ACHN (cell line): ENCODE measurements at regions not wholly inside any gene's neighbourhood (a gene's known extent, or its start where the extent isn't known, plus 50 kb on each side); places are given as distances from the start of the nearest gene placed in this dataset.

Experiments used
- DNase-seq: peaks from one replicate; pipeline ENCODE4 v3.0.0-alpha.2; 2015
- in situ Hi-C: cut with HindIII; loops from 2 replicates; pipeline ENCODE4 v1.10.0; 2017; ENCODE audit warnings: low sequenced_read_pairs, low pct_ligation_motif_present, low pct_unique_long_range_greater_than_20kb

DNA sequence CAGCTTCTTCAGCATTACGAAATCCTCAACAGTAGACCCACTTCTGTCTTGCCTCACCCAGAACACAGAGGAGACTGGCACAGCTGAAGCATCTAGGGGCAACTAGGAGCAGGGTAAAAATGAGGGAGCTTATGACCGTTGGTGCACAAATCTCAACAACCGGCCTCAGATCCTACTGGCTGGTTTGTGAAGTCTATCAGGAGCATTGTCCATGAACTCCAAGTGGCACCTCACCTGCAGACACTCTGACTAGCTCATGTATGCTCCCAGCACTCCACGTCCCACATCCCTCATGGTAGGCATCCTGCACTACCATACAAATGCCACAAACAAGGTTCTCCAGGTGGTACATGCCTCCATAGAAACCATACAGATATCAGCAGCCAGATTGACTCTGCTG lies 163.1 kb downstream of the TLE3 start:
- DNase-seq: no peak
- in situ Hi-C loops: no loop called here

DNA sequence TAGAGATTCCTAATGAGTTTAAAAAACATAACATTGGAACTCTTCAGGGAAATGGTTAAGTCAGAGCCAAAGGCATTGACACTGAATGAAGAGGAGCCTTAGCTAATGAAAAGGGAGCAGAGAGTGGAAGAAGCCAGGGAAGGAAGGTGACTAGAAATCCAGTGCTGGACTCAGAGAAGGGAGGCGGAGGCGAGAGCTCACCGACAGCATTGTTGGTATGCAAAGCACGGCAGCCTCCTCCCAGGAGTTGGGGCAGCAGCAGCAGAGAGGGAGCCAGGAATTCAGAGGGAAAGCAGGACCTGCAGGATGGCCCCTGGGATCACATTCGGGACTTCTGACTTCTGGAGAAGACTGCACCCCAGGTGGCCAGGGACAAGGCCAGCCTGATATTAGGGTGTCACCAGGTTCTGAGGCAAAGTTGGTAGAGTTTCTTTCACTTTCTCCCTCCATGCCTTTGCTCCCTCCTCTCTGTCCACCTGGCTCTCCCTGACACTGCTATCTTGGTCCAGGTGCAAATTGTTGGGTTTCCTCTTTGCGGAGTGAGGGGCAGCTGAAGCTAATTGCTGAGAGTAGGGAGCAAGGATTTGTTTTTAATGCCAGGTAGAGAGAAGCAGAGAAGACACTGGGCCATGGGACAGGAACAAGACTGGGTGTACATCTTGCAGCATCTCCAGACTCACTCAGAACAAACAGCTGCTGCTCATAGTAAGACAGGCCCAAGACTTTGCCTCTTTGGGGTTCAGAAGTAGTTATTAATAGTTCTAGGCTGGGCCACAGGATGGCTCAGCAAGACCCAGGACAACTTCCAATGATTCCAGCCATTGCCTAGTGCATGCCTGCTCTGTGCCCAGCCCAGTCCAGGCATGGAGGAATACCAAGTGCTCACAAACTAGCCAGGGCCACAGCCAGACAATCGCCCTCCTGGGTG lies 157.9 kb downstream of the TLE3 start:
- in situ Hi-C loops: no loop called here
- DNase-seq: no peak

DNA sequence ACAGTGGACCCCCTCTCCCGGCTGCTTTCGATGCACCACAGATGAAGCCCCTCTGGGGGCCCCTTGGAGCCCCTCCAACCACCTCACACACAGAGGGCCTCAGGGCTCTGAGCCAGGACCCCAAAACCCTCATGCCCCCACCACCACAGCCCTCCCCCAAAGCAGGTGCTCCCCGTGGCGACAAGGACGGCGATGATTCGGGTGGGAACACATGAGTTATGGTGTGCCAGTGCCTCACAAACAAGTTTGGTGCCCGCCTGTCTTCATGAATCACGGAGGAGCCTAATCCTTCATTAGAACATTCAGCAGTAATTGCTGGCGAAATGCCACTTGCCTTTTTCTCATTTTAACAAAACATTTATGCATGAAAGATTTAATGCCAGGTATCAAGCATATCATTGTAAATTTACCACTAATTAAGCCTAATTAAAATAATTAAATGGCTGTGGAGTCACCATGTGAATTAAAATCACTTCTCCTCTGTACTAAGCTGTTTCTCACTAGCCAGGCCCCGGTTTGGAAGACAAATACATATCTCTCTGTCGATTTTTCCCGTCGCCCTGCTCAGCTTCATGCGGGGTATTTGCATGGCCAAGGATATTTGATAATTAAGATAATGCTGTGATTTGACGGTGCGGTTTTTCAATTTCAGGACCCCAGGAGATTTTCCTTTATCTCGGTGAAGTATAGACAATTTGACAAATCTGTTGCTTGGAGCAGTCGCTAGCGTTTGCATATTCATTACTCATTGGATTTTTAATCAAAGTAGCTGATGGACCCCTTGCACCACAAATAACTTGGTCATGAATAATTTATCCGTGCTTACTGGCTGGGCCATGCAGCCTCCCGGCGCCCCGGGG lies 157.0 kb downstream of the TLE3 start:
- DNase-seq: no peak
- in situ Hi-C loops: no loop called here

DNA sequence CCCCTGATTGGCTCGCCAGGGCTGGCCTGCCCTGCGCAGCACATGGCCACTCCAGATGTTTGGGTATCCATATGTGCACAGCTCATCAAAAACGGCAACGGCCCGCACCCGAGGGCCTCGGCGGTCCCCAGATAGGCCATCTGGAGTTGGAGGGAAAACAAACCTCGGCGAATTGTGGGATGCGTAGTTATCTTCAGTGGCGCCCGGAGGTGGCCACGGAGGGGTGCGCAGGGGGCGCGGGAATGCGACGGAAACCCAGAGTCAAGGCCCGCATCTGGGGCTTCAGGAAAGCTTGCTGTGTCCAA lies 156.5 kb downstream of the TLE3 start:
- DNase-seq: no peak
- in situ Hi-C loops: no loop called here

DNA sequence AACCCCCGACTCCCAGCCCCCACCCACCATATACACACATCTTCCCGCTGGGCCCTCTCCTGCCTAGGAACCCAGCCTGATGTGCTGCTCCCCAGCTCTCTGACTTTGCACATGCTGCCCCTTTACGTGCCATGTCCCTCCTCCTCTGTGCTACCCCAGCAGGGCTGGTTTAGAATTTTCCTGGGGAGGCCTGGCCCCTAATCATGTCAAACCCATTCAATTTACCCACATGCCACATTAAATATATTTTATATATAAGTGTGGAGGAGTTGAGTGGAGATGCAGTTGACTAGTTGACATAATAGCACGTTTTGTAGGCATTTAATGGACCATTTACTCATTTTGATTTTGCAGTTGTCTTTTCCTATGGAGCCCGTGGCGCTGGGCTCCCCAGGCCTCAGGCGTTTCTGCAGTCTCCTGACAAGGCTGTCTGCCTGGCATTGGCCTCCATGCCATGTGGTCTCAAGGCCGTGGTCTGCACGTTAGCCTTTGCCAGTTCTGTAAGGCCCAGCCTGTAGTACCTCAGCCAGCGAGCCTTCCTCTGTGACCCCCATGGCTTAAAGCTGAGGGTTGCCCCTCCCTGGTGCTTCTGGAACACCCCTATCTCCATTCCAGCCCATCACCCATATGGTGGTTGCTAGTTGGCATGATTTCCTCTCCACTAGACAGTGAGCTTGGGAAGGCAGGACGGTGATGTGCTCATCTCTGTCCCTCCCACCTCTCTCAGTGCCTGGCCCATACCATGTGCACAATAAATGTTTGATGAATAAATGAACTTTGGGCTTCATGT lies 155.8 kb downstream of the TLE3 start:
- in situ Hi-C loops: no loop called here

DNA sequence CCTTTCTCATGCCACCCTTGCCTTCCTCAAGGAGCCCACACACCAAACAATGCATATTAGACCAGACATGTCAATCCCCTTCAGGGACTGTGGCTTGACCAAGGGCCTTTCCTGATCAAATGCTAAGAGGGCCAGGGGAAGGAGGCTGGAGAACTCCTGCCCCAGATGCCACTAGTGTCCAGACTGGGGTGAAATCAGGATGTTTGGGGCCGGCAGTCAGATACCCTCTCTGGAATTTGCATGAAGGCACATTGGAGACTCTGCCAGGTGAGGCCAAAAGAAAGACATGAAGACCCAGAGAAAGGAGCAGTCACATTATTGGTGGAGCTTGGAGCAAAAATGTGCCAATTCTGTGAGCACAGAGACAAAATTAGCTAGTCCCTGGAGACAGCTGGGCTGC lies 154.1 kb downstream of the TLE3 start:
- in situ Hi-C loops: no loop called here
- DNase-seq: no peak

More for the DNA sequence above, 155.8 kb downstream of the TLE3 start:
- DNase-seq: no peak

DNA sequence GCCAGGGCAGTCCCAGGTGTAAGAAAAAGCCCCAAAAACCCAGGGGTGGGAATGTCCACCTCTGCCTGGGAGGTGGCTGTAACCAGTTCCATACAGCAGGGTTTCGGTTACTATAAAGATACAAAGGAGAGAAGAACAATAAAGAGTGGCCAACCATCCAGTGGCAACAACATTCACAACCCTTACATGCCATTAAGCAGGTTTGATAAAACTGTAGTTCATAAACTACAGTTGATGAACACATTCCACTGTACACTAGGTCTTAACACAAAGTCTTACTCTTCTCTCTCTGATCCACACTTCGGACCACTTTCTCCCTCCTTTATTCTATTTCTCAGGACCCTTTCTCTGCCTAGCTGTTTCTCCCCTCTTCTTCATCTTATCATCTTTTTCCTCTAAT lies 152.0 kb downstream of the TLE3 start:
- DNase-seq: no peak
- in situ Hi-C loops: no loop called here

DNA sequence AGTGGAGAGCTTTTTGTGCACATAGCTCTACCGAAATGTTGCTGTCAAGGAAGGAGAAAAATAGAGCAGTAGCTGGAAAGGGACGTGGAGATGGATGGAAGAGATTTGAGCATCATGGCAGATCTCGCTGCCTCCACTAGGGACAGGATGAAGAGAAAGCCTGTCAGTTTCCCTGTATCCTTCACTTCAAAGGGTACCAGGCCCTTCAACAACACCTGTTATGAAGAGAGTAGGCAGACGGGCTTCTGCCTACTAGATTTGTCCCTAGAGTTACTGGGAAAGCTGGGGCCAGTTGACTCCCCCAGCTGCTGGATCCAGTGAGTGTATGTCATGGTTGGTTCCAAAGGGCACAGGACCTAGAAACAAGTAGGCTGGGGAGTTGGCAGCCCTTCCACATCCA lies 150.8 kb downstream of the TLE3 start:
- no peak for DNase-seq
- in situ Hi-C loops: no loop called here

DNA sequence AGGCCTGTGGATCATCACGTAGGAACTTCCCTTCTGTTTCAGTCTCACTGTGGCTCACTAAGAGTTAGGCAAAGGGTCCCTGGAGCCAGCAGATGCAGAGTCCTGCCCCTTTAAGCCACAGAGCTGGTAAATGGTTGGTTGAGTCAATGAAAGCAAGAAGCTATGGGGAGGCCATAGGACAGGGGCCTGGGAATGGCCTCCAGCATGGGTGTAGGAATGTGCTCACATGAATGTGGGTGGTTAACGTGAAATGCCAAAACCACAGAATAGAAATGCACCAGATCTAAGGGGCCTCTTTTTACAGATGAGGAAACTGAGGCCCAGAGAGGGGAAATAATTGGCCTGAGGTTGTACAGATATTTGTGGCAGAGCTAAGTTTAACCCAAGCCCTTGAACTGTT lies 150.3 kb downstream of the TLE3 start:
- DNase-seq: no peak
- in situ Hi-C loops: no loop called here

DNA sequence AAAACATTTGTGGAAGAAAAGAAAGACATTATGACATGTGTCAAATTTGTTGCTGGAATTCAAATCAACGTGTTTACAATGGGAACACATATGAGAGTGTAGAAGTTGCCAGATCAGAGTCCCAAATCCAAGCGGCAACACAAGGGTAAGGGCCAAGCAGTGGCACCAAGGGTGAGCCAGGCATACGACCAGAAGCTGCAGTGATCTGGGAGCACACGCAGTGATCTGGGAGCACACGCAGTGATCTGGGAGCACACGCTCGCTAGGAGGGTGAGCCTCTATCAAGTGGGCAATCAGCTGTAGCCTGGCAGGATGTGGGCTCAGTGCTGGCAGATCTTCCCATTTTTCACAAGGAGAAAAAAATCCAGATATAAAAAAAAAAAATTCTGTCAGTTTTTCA lies 148.2 kb downstream of the TLE3 start:
- no peak for DNase-seq
- in situ Hi-C loops: no loop called here

DNA sequence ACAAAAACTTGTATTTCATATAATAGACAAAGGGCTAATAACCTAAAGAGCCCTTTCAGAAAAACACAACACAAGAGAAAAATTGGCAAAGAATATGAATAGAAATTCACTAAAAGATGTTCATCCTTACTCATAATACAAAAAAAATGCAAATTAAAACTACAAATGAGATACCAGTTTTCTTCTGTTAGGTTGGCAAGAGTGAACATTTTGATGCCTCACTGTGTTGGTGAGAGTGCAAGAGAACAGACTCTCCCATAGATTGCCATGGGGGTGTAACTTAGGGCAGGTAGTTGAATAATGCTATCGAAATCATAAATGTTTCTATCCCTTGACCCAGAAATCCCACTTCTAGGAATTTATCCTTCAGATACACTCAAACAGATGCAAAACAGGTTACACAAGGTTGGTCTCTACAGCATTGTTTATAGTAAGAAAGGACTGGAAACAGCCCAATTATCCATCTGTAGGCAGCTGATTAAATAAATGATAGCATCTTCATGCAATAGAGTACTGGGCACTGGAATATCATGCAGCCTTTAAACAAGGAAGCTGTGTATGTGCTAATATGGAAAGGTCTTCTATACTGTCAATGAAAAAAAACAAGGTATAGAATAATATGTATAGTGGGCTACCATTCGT lies 146.3 kb downstream of the TLE3 start:
- DNase-seq: no peak
- in situ Hi-C loops: no loop called here

DNA sequence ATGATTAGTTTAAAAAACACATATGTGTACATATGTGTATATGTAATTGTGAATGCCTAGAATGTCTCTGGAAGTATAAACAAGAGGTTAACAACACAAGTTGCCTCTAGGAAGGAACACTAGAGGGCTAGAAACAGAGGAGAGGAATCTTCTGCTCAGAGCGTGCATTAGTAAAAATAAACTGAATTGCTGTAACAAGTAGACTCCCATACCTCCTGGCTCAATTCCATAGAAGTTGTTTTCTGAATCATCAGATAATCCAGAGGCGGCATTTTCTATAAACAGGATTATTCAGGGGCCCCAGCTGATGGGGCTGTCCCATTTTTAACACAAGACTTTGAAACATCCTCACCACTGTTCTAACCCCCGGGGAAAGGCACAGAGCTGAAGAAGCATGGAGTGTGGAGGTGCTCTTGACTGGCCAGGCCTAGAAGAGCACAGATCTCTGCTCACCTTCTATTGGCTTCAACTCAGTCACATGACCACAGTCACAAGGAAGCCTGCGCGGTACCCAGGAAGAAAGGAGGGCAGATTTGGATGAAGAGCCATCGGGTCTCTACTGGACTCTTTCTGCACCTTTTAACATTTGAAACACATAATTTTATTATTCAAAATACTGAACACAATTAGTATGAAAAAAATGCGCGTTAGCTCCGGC lies 145.7 kb downstream of the TLE3 start:
- in situ Hi-C loops: no loop called here
- no peak for DNase-seq

DNA sequence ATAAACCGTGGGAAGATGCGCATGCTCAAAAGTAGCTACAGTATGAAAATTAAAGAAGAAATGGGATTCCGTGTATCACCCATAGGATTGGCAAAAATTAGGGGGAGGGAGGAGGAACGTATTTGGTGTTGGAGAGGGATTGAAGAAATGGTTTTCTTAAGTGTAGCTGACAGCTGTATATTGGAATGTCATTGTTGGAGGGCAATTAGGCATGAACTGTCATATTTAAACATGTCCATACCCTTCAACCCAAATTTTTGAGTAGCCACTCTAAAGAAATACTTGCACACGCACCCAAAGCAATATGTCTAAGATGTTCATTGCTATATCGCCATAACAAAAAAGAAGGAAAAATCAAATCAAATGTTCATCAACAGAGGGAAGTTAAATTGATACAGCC lies 144.7 kb downstream of the TLE3 start:
- no peak for DNase-seq
- in situ Hi-C loops: no loop called here

DNA sequence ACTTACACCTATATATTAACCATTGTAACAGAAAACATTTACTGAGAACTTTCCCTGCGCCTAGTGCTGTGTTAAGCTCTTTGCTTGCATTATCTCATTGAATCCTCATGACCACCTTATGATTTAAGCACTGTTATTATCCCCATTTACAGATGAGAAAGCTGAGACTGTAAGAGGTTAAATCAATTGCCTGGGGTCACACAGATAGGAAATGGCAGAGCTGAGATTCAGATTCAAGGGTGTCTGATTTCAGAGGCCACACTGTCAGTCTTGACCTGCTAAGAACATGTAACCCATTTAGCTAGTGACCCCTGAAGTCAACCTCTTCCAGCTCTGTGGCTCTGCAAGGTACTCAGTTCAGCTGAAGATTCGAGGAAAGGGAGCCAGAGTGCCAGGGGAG lies 143.9 kb downstream of the TLE3 start:
- in situ Hi-C loops: no loop called here
- DNase-seq: no peak

DNA sequence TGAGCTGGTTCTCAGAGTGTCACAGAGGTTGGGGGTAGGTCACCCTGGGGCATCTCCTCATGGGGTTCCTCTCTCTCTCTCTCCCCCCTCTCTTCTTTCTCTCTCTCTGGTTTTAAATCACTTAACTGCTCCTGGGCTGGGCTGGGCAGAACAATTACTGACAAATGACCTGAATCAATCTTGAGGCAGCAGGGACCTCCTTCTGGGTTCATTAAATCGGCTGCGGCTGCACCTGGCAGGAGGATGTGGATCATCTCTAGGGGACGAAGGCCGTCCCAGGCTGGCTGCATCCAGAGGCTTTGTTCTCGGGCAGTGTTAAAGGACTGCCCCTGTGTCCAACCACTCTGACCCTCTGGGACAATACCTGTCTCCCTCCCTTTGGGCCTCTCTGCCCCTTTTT lies 143.1 kb downstream of the TLE3 start:
- no peak for DNase-seq
- in situ Hi-C loops: no loop called here

DNA sequence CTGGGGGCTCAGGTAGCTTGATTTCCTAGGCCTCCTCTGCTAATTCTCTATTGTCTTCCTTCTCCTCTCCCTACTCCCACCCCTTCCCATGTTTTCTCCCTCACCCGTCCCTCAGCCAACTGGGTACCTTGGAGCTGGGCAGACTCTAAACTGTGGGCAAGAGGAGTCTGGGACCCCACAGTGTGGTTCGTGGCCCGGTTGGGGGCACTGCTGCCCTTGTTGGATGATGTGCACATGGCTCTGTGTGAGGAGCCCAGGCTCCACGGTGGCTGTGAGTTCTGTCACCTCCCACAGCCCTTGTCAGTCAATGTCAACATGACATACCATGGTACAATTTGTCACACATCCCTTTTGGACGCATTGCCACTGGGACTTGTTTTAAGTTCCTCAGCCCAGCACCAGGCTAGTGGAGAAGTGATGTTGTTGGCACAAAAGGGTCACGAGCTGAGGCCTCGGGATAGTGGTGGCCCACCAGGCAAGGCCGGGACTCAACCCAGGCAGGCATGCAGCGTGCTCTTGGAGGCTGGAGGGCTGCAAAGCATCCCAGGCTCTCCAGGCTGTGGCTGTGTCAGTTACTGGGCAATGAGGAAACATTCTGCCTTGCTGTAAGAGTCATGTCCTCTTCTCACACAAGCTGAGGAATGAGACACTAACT lies 142.3 kb downstream of the TLE3 start:
- in situ Hi-C loops: no loop called here
- no peak for DNase-seq

DNA sequence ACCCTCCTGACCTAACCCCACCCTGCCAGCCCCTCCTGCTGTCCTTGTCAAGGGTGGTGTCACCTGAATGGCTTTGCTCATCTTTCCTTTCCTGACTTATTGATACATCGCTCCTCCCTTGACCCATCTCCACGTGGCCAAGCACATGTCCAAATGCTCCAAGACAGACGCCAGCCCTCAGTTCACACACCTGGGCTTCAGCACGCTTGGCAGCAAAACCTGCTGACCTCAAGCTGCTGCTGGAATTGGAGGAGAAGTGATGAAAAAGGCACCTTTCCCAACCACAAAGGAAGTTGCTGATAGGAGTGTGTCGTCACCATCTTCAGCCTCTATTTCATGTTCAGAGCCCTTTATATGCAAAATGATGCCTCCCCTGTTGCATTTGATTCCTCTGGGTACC lies 141.3 kb downstream of the TLE3 start:
- in situ Hi-C loops: no loop called here

DNA sequence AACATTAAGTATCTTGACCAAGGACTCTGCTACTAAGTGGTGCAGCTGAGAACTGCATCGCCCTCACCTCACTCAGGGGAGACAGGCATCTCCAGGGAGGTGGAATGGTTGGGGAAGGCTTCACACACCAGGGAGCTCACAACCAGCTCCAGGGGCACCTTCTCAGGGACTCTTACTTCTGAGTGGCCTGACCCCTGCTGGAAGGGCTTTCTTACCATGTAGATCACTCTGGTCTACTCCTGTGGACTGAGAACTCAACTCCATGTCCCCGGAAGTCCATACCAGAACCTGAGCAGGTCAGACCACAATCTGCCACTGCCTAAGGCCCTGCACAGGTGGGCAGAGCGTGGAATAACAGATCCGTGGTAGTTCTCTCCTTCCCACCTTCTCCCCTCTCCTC lies 140.5 kb downstream of the TLE3 start:
- in situ Hi-C loops: no loop called here
- DNase-seq: no peak

More for the DNA sequence above, 141.3 kb downstream of the TLE3 start:
- DNase-seq: no peak
